ENCODE measurements at regions not wholly inside any gene's neighbourhood (a gene's known extent, or its start where the extent isn't known, plus 50 kb on each side); places are given as distances from the start of the nearest gene placed in this dataset.

DNA sequence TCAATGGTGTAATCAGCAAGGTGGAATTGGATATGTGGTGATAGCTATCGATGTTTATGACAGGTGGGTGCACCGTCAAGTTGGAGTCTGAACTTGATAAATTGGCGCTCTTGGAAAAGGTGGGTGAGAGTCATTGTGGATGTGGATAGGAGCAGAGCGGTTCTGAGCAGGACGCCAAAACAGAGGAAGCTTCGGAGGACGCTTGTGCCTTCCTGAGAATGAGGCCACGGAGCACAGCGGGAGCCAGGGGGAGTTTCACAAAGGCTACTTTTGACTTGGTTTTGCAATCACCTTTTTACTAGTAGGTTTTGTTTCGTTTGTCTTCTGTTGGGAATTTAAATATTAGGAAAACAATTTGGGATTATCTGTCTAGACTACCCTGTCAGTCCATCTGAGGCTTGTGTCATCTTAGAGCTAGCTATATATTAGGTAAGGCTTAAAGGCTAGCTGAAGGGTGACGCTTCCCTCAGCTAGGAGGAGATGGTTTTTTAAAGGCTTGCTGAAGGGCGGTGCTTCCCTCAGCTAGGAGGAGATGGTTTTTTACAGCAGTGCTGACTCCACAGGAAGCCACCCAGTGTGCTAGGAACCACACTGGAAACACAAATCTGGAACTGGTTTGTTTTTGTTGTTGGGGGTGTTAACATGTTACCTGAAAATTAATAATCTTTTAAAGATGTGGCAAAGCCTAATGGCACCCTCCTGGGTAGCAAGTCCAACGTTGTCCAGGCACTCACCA, 142.4 kb upstream of the IRX4 start:
- TF ChIP-seq, protein P1, sequence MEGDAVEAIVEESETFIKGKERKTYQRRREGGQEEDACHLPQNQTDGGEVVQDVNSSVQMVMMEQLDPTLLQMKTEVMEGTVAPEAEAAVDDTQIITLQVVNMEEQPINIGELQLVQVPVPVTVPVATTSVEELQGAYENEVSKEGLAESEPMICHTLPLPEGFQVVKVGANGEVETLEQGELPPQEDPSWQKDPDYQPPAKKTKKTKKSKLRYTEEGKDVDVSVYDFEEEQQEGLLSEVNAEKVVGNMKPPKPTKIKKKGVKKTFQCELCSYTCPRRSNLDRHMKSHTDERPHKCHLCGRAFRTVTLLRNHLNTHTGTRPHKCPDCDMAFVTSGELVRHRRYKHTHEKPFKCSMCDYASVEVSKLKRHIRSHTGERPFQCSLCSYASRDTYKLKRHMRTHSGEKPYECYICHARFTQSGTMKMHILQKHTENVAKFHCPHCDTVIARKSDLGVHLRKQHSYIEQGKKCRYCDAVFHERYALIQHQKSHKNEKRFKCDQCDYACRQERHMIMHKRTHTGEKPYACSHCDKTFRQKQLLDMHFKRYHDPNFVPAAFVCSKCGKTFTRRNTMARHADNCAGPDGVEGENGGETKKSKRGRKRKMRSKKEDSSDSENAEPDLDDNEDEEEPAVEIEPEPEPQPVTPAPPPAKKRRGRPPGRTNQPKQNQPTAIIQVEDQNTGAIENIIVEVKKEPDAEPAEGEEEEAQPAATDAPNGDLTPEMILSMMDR (IDR thresholded peaks at IDR 0.05; ENCODE audit: low read depth, low read length) = no peak
- no peak for TF ChIP-seq EZH2phosphoT487 (IDR thresholded peaks at IDR 0.05; ENCODE audit: low read depth)

Data from OCI-LY3 (cell line).